GM18858 (cell line): ENCODE measurements at regions not wholly inside any gene's neighbourhood (a gene's known extent, or its start where the extent isn't known, plus 50 kb on each side); places are given as distances from the start of the nearest gene placed in this dataset.
"Not testable (repeated sequence)": the region's sequence is repeated elsewhere in the genome, so short reads cannot be mapped to it uniquely, and the experiment has no call there.

Source experiments
- ATAC-seq: cut with Tn5 transposase; IDR thresholded peaks from one replicate; pipeline ENCODE4 v1.9.1; 2021; ENCODE audit not compliant: unreplicated experiment

GRCh38 chr1:219732814-219733491 lies 120.0 kb upstream of the ZC3H11B start:
- no peak for ATAC-seq

GRCh38 chr1:219731771-219732170 lies 118.9 kb upstream of the ZC3H11B start:
- no peak for ATAC-seq

GRCh38 chr1:219726480-219727272 lies 113.8 kb upstream of the ZC3H11B start:
- no peak for ATAC-seq

- ATAC-seq = no peak
These were observed 111.5 kb upstream of the ZC3H11B start for GRCh38 chr1:219724440-219724839.

GRCh38 chr1:219717536-219717935 lies 104.6 kb upstream of the ZC3H11B start:
- no peak for ATAC-seq

- ATAC-seq = no peak
These were observed 103.8 kb upstream of the ZC3H11B start for GRCh38 chr1:219716611-219717114.

GRCh38 chr1:219713981-219714381 lies 101.1 kb upstream of the ZC3H11B start:
- ATAC-seq = no peak

- ATAC-seq = no peak
These were observed 99.6 kb upstream of the ZC3H11B start for GRCh38 chr1:219712506-219712905.

- no peak for ATAC-seq
These were observed 97.8 kb upstream of the ZC3H11B start for GRCh38 chr1:219710529-219711194.

GRCh38 chr1:219708919-219709543 lies 96.1 kb upstream of the ZC3H11B start:
- ATAC-seq = no peak

GRCh38 chr1:219707885-219708284 lies 95.0 kb upstream of the ZC3H11B start:
- not testable (repeated sequence) for ATAC-seq

GRCh38 chr1:219704331-219704730 lies 91.4 kb upstream of the ZC3H11B start:
- not testable (repeated sequence) for ATAC-seq

- no peak for ATAC-seq
These were observed 90.4 kb upstream of the ZC3H11B start for GRCh38 chr1:219703368-219703639.

GRCh38 chr1:219701476-219701875 lies 88.6 kb upstream of the ZC3H11B start:
- no peak for ATAC-seq

- ATAC-seq = no peak
These were observed 87.0 kb upstream of the ZC3H11B start for GRCh38 chr1:219699870-219700269.

GRCh38 chr1:219697682-219698081 lies 84.8 kb upstream of the ZC3H11B start:
- ATAC-seq = no peak

- no peak for ATAC-seq
These were observed 80.1 kb upstream of the ZC3H11B start for GRCh38 chr1:219692981-219693380.

GRCh38 chr1:219689774-219690173 lies 76.9 kb upstream of the ZC3H11B start:
- ATAC-seq = no peak

- no peak for ATAC-seq
These were observed 74.9 kb upstream of the ZC3H11B start for GRCh38 chr1:219687779-219688178.

- no peak for ATAC-seq
These were observed 73.3 kb upstream of the ZC3H11B start for GRCh38 chr1:219686171-219686570.

GRCh38 chr1:219682788-219683187 lies 69.9 kb upstream of the ZC3H11B start:
- ATAC-seq = no peak
